A673 (cell line): ENCODE measurements at regions not wholly inside any gene's neighbourhood (a gene's known extent, or its start where the extent isn't known, plus 50 kb on each side); places are given as distances from the start of the nearest gene placed in this dataset.

Experiments used
- BruUV-seq: library from RNA; stranded (reverse); fragments of 400-500 nt; replicated peaks from 2 replicates; lab custom pipeline; 2021; lab: Mats Ljungman, UMichigan
- CTCF ChIA-PET: fragments of 300-600 bp; sonication (Branson Sonifier 250); formaldehyde crosslinking; loops from one replicate; lab custom pipeline; 2022; ENCODE audit warnings: antibody characterized with exemption; lab: Charles Lee
- POLR2A ChIA-PET: fragments of 300-600 bp; sonication (Branson Sonifier 250); formaldehyde crosslinking; loops from one replicate; lab custom pipeline; 2022; ENCODE audit warnings: antibody characterized with exemption; ENCODE audit not compliant: low non-redundant PET; lab: Charles Lee
- DNase-seq: peaks from one replicate; pipeline ENCODE4 v3.0.0-alpha.2; 2015; ENCODE audit warnings: low spot score
- H3K27ac ChIP-seq: fragments of 200-600 bp; sonication (generic); 2 replicates; pipeline ENCODE4 v1.5.1; 2016; ENCODE audit warnings: mixed run types, low read depth, mild to moderate bottlenecking, mixed read lengths, antibody characterized with exemption, low read length; ENCODE audit not compliant: poor library complexity, severe bottlenecking
- H3K27me3 ChIP-seq: fragments of 200-600 bp; sonication (generic); replicated peaks from 2 replicates; pipeline ENCODE4 v1.6.1; 2017; ENCODE audit warnings: mixed run types, low read depth, mild to moderate bottlenecking, mixed read lengths, antibody characterized with exemption, low read length; ENCODE audit not compliant: insufficient read depth, poor library complexity
- H3K36me3 ChIP-seq: fragments of 200-600 bp; sonication (generic); 2 replicates; pipeline ENCODE4 v1.6.1; 2016; ENCODE audit warnings: mixed run types, mild to moderate bottlenecking, mixed read lengths, antibody characterized with exemption, low read length; ENCODE audit not compliant: insufficient read depth, poor library complexity, severe bottlenecking
- H3K4me1 ChIP-seq: fragments of 200-600 bp; sonication (generic); 2 replicates; pipeline ENCODE4 v1.6.1; 2017; ENCODE audit warnings: mixed run types, mild to moderate bottlenecking, mixed read lengths, antibody characterized with exemption, low read length; ENCODE audit not compliant: insufficient read depth, poor library complexity, severe bottlenecking
- H3K4me3 ChIP-seq: fragments of 200-600 bp; sonication (generic); 2 replicates; pipeline ENCODE4 v1.5.1; 2016; ENCODE audit warnings: low read depth, mixed run types, mild to moderate bottlenecking, mixed read lengths, low read length; ENCODE audit not compliant: poor library complexity, severe bottlenecking
- H3K9me3 ChIP-seq: fragments of 200-600 bp; sonication (generic); 2 replicates; pipeline ENCODE4 v1.6.1; 2016; ENCODE audit warnings: mixed run types, low read depth, mild to moderate bottlenecking, mixed read lengths, antibody characterized with exemption, low read length; ENCODE audit not compliant: poor library complexity, severe bottlenecking
- CTCF ChIP-seq: fragments of 300-800, 200-600 bp; sonication (generic); conservative IDR thresholded peaks from 2 replicates; pipeline ENCODE4 v1.5.1; 2017; ENCODE audit warnings: low read depth, mild to moderate bottlenecking, antibody characterized with exemption, low read length, moderate library complexity, mixed read lengths
- EZH2 ChIP-seq: fragments of 200-600 bp; sonication (generic); IDR thresholded peaks from 2 replicates; pipeline ENCODE4 v1.6.1; 2017; ENCODE audit warnings: borderline replicate concordance, low read depth, mild to moderate bottlenecking, mixed read lengths, antibody characterized with exemption, low read length; ENCODE audit not compliant: poor library complexity, severe bottlenecking
- intact Hi-C: fragments of 100-400 bp; cut with micrococcal nuclease; formaldehyde crosslinking; loops from one replicate; pipeline ENCODE4 v1.10.0; 2022; ENCODE audit not compliant: unreplicated experiment

GRCh38 chr2:4937550-4937949 lies 754.6 kb upstream of the SOX11 start:
- TF ChIP-seq EZH2, result no peak
- no peak for TF ChIP-seq CTCF
- no TSS peak for BruUV-seq
- intact Hi-C loops, result no loop called here
- H3K4me3 ChIP-seq, result no peak overlapping the region
- no peaks in the 10 kb centered on the region for H3K27me3 ChIP-seq
- POLR2A ChIA-PET, result no interaction called here
- no peaks in the 10 kb centered on the region for H3K36me3 ChIP-seq
- no peak overlapping the region for H3K27ac ChIP-seq
- CTCF ChIA-PET, result no interaction called here
- no peak for DNase-seq
- no peaks in the 10 kb centered on the region for H3K4me1 ChIP-seq
- no peaks in the 10 kb centered on the region for H3K9me3 ChIP-seq

- CTCF ChIA-PET, result no interaction called here
Measured at GRCh38 chr2:4938206-4938605, 754.0 kb upstream of the SOX11 start.

GRCh38 chr2:4942441-4942840 lies 749.7 kb upstream of the SOX11 start:
- Histone ChIP-seq H3K27me3 (no peaks in the 10 kb centered on the region), H3K4me1 (no peaks in the 10 kb centered on the region), H3K9me3 (no peaks in the 10 kb centered on the region), H3K4me3 (no peak overlapping the region), H3K27ac (no peak overlapping the region), H3K36me3 (no peaks in the 10 kb centered on the region)
- ChIA-PET CTCF (no interaction called here), POLR2A (no interaction called here)
- intact Hi-C loops, result no loop called here
- TF ChIP-seq CTCF, result no peak
- TF ChIP-seq EZH2, result no peak
- no TSS peak for BruUV-seq
- DNase-seq, result no peak

More at GRCh38 chr2:4938206-4938605, 754.0 kb upstream of the SOX11 start:
- Histone ChIP-seq H3K4me3 (no peak overlapping the region), H3K27me3 (no peaks in the 10 kb centered on the region), H3K36me3 (no peaks in the 10 kb centered on the region), H3K4me1 (no peaks in the 10 kb centered on the region), H3K27ac (no peak overlapping the region), H3K9me3 (no peaks in the 10 kb centered on the region)
- no TSS peak for BruUV-seq
- no peak for TF ChIP-seq CTCF
- no peak for TF ChIP-seq EZH2
- POLR2A ChIA-PET, result no interaction called here
- DNase-seq, result no peak
- intact Hi-C loops, result no loop called here
